Suprapubic skin (tissue), 4 donors: ENCODE measurements at regions not wholly inside any gene's neighbourhood (a gene's known extent, or its start where the extent isn't known, plus 50 kb on each side); places are given as distances from the start of the nearest gene placed in this dataset.

ENCODE experiments used
- DNase-seq, 2 donors: peaks; one replicate each; pipeline ENCODE4 v3.0.0-alpha.2; 2019; ENCODE audit warnings: low spot score in 2 of 2
- H3K27ac ChIP-seq: fragments of 200-600 bp; sonication (generic); one replicate; pipeline ENCODE4 v1.5.1; 2019
- H3K27me3 ChIP-seq: fragments of 200-600 bp; sonication (generic); one replicate; pipeline ENCODE4 v1.5.1; 2019
- H3K36me3 ChIP-seq: fragments of 200-600 bp; sonication (generic); one replicate; pipeline ENCODE4 v1.5.1; 2019
- H3K4me1 ChIP-seq: fragments of 200-600 bp; sonication (generic); one replicate; pipeline ENCODE4 v1.5.1; 2019
- H3K4me3 ChIP-seq: fragments of 200-600 bp; sonication (generic); one replicate; pipeline ENCODE4 v1.5.1; 2019; ENCODE audit warnings: mild to moderate bottlenecking
- H3K9me3 ChIP-seq: fragments of 200-600 bp; sonication (generic); one replicate; pipeline ENCODE4 v1.5.1; 2019
- EP300 ChIP-seq: sonication (generic); formaldehyde crosslinking; IDR thresholded peaks from one replicate; pipeline ENCODE4 v1.6.1; 2017; ENCODE audit warnings: antibody characterized with exemption
- POLR2A ChIP-seq, 2 donors: fragments of 450-650 bp; IDR thresholded peaks; one replicate each; pipeline ENCODE4 v1.6.1; 2017; ENCODE audit warnings: antibody characterized with exemption in 2 of 2, mild to moderate bottlenecking in 2 of 2, moderate library complexity in 2 of 2
- POLR2AphosphoS5 ChIP-seq, 3 donors: sonication (generic); formaldehyde crosslinking; IDR thresholded peaks; one replicate each; pipeline ENCODE4 v1.6.1; 2017; ENCODE audit warnings: antibody characterized with exemption in 3 of 3
- WGBS: methylation state at CpG from one replicate; pipeline ENCODE4 v1.1.5; 2018; 5-methylcytosine and 5-hydroxymethylcytosine counted together
- TF ChIP-seq, protein P1 (sequence below), 2 donors: fragments of 200-600 bp in 1 of 2; fragments of 450-650 bp in 1 of 2; sonication (generic) in 1 of 2; IDR thresholded peaks; one replicate each; pipeline ENCODE4 v1.5.1; 2016 to 2019; ENCODE audit warnings: antibody characterized with exemption in 2 of 2, mild to moderate bottlenecking in 1 of 2, moderate library complexity in 1 of 2

DNA sequence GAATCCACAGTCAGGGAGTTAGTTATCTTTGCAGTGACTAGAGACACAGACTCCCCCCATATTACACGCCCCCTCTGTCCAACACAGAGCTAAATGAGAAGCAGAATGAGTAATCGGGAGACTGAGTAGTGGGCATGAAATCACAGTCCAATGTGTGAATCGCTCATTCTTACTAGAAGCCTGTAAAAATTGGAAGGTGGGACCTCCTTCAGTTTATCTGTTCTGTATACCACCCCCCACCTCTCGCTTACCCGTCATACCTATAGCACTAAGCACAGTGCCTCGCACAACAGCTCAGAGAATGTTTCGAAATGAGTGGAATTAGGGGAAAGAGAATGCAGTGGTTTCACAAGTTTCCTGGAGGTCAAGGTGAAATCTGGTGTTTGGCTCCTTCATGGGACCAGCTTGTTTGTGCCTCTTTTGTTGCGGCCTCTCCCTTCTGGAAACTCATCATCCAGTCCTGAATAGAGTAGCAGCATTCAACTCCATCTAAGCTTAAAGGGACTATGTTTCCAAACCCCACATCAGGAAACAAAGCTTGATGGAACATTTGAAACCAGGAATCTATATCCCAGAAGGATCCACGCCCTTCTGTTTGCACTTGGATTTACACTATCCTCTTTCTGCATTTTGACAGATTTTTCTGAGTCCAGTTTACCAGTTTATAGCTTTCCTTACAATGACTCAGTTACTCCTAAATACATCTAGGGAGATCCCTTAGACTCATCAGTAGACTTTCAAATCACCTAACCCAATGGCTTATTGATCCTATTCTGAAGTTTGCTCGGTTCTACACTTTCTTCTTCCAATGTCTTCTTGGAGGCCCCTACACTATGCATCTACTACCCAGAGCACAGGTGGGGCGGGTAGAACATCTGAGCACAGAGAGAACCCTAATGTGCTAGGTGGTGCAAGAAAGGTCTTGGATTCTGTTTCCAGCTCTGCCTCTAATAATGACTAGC, 59.2 kb upstream of the PIM1 start:
- peaks cover 5% of the 10 kb centered on the region for H3K4me1 ChIP-seq
- no peak for TF ChIP-seq EP300
- TF ChIP-seq, protein P1, sequence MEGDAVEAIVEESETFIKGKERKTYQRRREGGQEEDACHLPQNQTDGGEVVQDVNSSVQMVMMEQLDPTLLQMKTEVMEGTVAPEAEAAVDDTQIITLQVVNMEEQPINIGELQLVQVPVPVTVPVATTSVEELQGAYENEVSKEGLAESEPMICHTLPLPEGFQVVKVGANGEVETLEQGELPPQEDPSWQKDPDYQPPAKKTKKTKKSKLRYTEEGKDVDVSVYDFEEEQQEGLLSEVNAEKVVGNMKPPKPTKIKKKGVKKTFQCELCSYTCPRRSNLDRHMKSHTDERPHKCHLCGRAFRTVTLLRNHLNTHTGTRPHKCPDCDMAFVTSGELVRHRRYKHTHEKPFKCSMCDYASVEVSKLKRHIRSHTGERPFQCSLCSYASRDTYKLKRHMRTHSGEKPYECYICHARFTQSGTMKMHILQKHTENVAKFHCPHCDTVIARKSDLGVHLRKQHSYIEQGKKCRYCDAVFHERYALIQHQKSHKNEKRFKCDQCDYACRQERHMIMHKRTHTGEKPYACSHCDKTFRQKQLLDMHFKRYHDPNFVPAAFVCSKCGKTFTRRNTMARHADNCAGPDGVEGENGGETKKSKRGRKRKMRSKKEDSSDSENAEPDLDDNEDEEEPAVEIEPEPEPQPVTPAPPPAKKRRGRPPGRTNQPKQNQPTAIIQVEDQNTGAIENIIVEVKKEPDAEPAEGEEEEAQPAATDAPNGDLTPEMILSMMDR (IDR thresholded peaks at IDR 0.05) = no peak
- TF ChIP-seq POLR2AphosphoS5 (IDR thresholded peaks at IDR 0.05) = no peak
- no peak for TF ChIP-seq POLR2A (IDR thresholded peaks at IDR 0.05)
- no peaks in the 10 kb centered on the region for H3K36me3 ChIP-seq
- no peak overlapping the region for H3K4me3 ChIP-seq
- H3K27me3 ChIP-seq = no peaks in the 10 kb centered on the region
- no peak for DNase-seq
- no peaks in the 10 kb centered on the region for H3K9me3 ChIP-seq
- H3K27ac ChIP-seq = no peak overlapping the region
- WGBS = 88% methylated on average over 11 of the region's 11 CpGs

GRCh38 chr6:37113976-37114375, 56.0 kb upstream of the PIM1 start:
- TF ChIP-seq POLR2A (IDR thresholded peaks at IDR 0.05) = no peak
- TF ChIP-seq, protein P1 (IDR thresholded peaks at IDR 0.05) = no peak
- TF ChIP-seq EP300 = no peak
- no peak for TF ChIP-seq POLR2AphosphoS5 (IDR thresholded peaks at IDR 0.05)
- Histone ChIP-seq H3K4me3 (no peak overlapping the region), H3K36me3 (no peaks in the 10 kb centered on the region), H3K9me3 (no peaks in the 10 kb centered on the region), H3K4me1 (peaks cover 5% of the 10 kb centered on the region), H3K27ac (no peak overlapping the region), H3K27me3 (no peaks in the 10 kb centered on the region)
- WGBS = 95% methylated on average over 4 of the region's 4 CpGs
- no peak for DNase-seq

DNA sequence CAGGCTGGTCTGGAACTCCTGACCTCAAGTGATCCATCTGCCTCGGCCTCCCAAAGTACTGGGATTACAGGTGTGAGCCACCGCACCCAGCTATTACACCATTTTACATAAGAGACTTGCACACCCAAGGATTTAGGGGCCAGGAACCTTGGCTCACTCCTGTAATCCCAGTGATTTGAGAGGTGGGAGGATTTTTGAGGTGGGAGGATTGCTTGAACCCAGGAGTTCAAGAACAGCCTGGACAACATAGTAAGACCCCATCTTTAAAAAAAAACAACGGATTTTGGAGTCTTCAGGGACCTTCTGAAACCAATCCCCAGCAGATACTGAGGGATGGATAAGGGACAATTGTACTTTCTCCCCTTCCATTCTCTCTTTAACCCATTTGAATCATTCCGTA, 55.3 kb upstream of the PIM1 start:
- Histone ChIP-seq H3K27me3 (no peaks in the 10 kb centered on the region), H3K4me1 (peaks cover 5% of the 10 kb centered on the region), H3K9me3 (no peaks in the 10 kb centered on the region), H3K27ac (no peak overlapping the region), H3K4me3 (no peak overlapping the region), H3K36me3 (no peaks in the 10 kb centered on the region)
- WGBS = 93% methylated on average over 4 of the region's 4 CpGs
- DNase-seq = no peak
- TF ChIP-seq POLR2AphosphoS5 (IDR thresholded peaks at IDR 0.05) = no peak
- no peak for TF ChIP-seq POLR2A (IDR thresholded peaks at IDR 0.05)
- TF ChIP-seq EP300 = no peak
- TF ChIP-seq, protein P1 (IDR thresholded peaks at IDR 0.05) = no peak

GRCh38 chr6:37115236-37115895, 54.6 kb upstream of the PIM1 start:
- DNase-seq = no peak
- Histone ChIP-seq H3K4me3 (no peak overlapping the region), H3K27me3 (no peaks in the 10 kb centered on the region), H3K36me3 (no peaks in the 10 kb centered on the region), H3K9me3 (no peaks in the 10 kb centered on the region), H3K27ac (no peak overlapping the region), H3K4me1 (peaks cover under 1% of the 10 kb centered on the region)
- TF ChIP-seq POLR2AphosphoS5 (IDR thresholded peaks at IDR 0.05) = no peak
- TF ChIP-seq, protein P1 (IDR thresholded peaks at IDR 0.05) = no peak
- no peak for TF ChIP-seq POLR2A (IDR thresholded peaks at IDR 0.05)
- TF ChIP-seq EP300 = no peak
- WGBS = 64% methylated on average over 10 of the region's 10 CpGs

DNA sequence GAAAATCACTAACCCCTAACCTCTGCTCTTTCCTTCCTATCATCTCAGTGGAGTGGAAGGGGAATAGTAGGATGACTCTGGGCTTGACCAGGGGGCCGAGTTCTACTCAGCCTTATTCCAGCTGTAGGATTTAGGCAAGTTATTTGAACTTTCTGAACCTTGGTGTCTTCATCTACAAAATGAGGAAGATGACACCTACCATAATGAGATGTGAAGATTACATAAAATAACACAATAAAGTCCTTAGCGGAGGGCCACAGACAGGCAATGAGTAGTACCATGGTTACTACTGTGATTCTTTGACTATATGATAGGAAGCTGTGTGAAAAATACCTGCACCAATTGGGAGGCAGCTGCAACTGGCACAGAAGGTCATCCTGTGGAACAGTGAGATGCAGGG, 53.6 kb upstream of the PIM1 start:
- DNase-seq = no peak
- no peak overlapping the region for H3K4me3 ChIP-seq
- no peak for TF ChIP-seq POLR2A (IDR thresholded peaks at IDR 0.05)
- TF ChIP-seq, protein P1 (IDR thresholded peaks at IDR 0.05) = no peak
- TF ChIP-seq EP300 = no peak
- TF ChIP-seq POLR2AphosphoS5 (IDR thresholded peaks at IDR 0.05) = no peak
- H3K36me3 ChIP-seq = no peaks in the 10 kb centered on the region
- H3K27ac ChIP-seq = no peak overlapping the region
- WGBS = 100% methylated on average over 2 of the region's 2 CpGs
- no peaks in the 10 kb centered on the region for H3K4me1 ChIP-seq
- H3K9me3 ChIP-seq = no peaks in the 10 kb centered on the region
- no peaks in the 10 kb centered on the region for H3K27me3 ChIP-seq
